ENCODE measurements at regions not wholly inside any gene's neighbourhood (a gene's known extent, or its start where the extent isn't known, plus 50 kb on each side); places are given as distances from the start of the nearest gene placed in this dataset.

GRCh38 chr14:82621881-82622450, 1088.3 kb upstream of the SEL1L start:
- no peak overlapping the region for H3K9ac ChIP-seq (ENCODE audit: low read depth in 2 of 2, low read length in 2 of 2)
- H3K4me3 ChIP-seq: no peak overlapping the region
- intact Hi-C loops (cut with DNase I): no loop called here
- no peaks in the 10 kb centered on the region for H3K27me3 ChIP-seq
- DNase-seq: no peak
- H3K4me1 ChIP-seq: no peaks in the 10 kb centered on the region
- H3K36me3 ChIP-seq: no peaks in the 10 kb centered on the region
- H3K27ac ChIP-seq: no peak overlapping the region
- H3K9me3 ChIP-seq: no peaks in the 10 kb centered on the region
- TF ChIP-seq CTCF (IDR thresholded peaks at IDR 0.05): no peak

GRCh38 chr14:82626156-82627066, 1092.8 kb upstream of the SEL1L start:
- H3K36me3 ChIP-seq: no peaks in the 10 kb centered on the region
- DNase-seq: no peak
- no peaks in the 10 kb centered on the region for H3K27me3 ChIP-seq
- H3K4me3 ChIP-seq: no peak overlapping the region
- no peaks in the 10 kb centered on the region for H3K9me3 ChIP-seq
- no peak overlapping the region for H3K27ac ChIP-seq
- TF ChIP-seq CTCF (IDR thresholded peaks at IDR 0.05): no peak
- H3K4me1 ChIP-seq: no peaks in the 10 kb centered on the region
- intact Hi-C loops (cut with DNase I): no loop called here
- no peak overlapping the region for H3K9ac ChIP-seq (ENCODE audit: low read depth in 2 of 2, low read length in 2 of 2)

GRCh38 chr14:82635915-82636314, 1102.3 kb upstream of the SEL1L start:
- no peak overlapping the region for H3K9ac ChIP-seq (ENCODE audit: low read depth in 2 of 2, low read length in 2 of 2)
- intact Hi-C loops (cut with DNase I): no loop called here
- no peaks in the 10 kb centered on the region for H3K9me3 ChIP-seq
- no peaks in the 10 kb centered on the region for H3K27me3 ChIP-seq
- no peaks in the 10 kb centered on the region for H3K36me3 ChIP-seq
- no peaks in the 10 kb centered on the region for H3K4me1 ChIP-seq
- no peak for TF ChIP-seq CTCF (IDR thresholded peaks at IDR 0.05)
- DNase-seq: no peak
- no peak overlapping the region for H3K27ac ChIP-seq
- no peak overlapping the region for H3K4me3 ChIP-seq

- no peaks in the 10 kb centered on the region for H3K4me1 ChIP-seq
- H3K4me3 ChIP-seq: no peak overlapping the region
- no peak for DNase-seq
- TF ChIP-seq CTCF (IDR thresholded peaks at IDR 0.05): no peak
- no peak overlapping the region for H3K9ac ChIP-seq (ENCODE audit: low read depth in 2 of 2, low read length in 2 of 2)
- H3K27ac ChIP-seq: no peak overlapping the region
- H3K27me3 ChIP-seq: no peaks in the 10 kb centered on the region
- no peaks in the 10 kb centered on the region for H3K9me3 ChIP-seq
- intact Hi-C loops (cut with DNase I): no loop called here
- no peaks in the 10 kb centered on the region for H3K36me3 ChIP-seq
These were observed 1102.8 kb upstream of the SEL1L start for GRCh38 chr14:82636426-82636825.

- Histone ChIP-seq H3K4me1 (no peaks in the 10 kb centered on the region), H3K4me3 (no peak overlapping the region), H3K9me3 (no peaks in the 10 kb centered on the region), H3K36me3 (no peaks in the 10 kb centered on the region), H3K9ac (ENCODE audit: low read depth in 2 of 2, low read length in 2 of 2) (no peak overlapping the region), H3K27me3 (no peaks in the 10 kb centered on the region), H3K27ac (no peak overlapping the region)
- DNase-seq: no peak
- intact Hi-C loops (cut with DNase I): no loop called here
- TF ChIP-seq CTCF (IDR thresholded peaks at IDR 0.05): no peak
These were observed 1107.4 kb upstream of the SEL1L start for GRCh38 chr14:82641050-82641540.
